B cell (primary cell): ENCODE measurements at regions not wholly inside any gene's neighbourhood (a gene's known extent, or its start where the extent isn't known, plus 50 kb on each side); places are given as distances from the start of the nearest gene placed in this dataset.

Experiments used
- CTCF ChIP-seq: fragments of 200-600 bp; IDR thresholded peaks from one replicate; pipeline ENCODE4 v1.8.0; 2022; ENCODE audit warnings: antibody characterized with exemption, mild to moderate bottlenecking
- EZH2 ChIP-seq: IDR thresholded peaks from 2 replicates; pipeline ENCODE4 v1.6.1; 2012; ENCODE audit warnings: borderline replicate concordance, low read depth, mild to moderate bottlenecking, moderate library complexity, low read length; ENCODE audit not compliant: insufficient read depth, poor library complexity, severe bottlenecking

DNA sequence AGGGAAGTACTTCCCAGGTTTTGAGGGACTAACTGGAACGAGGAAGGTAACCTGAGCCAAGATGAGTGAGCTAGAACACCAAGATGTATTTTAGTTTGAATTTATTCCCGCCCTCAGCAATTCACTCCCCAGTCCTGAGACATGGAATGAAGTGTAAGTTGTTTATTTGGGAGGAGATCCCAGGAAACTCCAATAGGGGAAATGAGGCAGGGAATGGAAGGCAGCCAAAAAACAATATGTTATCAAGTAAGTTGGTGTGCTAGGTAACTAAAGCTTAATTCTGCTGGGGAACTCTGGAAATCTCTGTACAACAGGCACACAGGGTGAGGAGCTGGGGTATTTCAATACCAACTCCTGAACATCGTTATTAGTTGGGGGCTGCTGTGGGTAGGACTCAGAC lies 189.7 kb upstream of the HDAC9 start:
- TF ChIP-seq CTCF (no peak), EZH2 (no peak)
